Astrocyte (in vitro differentiated cells and primary cell): ENCODE measurements at regions not wholly inside any gene's neighbourhood (a gene's known extent, or its start where the extent isn't known, plus 50 kb on each side); places are given as distances from the start of the nearest gene placed in this dataset.

Experiments used
- EZH2 ChIP-seq: IDR thresholded peaks from 2 replicates; pipeline ENCODE4 v1.6.1; 2012; ENCODE audit warnings: mild to moderate bottlenecking, low read length, inconsistent platforms; ENCODE audit not compliant: insufficient read depth
- TF ChIP-seq, protein P1 (sequence below): IDR thresholded peaks from 2 replicates; pipeline ENCODE4 v1.5.1; 2011; ENCODE audit warnings: low read depth, mild to moderate bottlenecking, inconsistent platforms, low read length, moderate library complexity; ENCODE audit not compliant: insufficient read depth

- TF ChIP-seq, protein P1, sequence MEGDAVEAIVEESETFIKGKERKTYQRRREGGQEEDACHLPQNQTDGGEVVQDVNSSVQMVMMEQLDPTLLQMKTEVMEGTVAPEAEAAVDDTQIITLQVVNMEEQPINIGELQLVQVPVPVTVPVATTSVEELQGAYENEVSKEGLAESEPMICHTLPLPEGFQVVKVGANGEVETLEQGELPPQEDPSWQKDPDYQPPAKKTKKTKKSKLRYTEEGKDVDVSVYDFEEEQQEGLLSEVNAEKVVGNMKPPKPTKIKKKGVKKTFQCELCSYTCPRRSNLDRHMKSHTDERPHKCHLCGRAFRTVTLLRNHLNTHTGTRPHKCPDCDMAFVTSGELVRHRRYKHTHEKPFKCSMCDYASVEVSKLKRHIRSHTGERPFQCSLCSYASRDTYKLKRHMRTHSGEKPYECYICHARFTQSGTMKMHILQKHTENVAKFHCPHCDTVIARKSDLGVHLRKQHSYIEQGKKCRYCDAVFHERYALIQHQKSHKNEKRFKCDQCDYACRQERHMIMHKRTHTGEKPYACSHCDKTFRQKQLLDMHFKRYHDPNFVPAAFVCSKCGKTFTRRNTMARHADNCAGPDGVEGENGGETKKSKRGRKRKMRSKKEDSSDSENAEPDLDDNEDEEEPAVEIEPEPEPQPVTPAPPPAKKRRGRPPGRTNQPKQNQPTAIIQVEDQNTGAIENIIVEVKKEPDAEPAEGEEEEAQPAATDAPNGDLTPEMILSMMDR = no peak
- no peak for TF ChIP-seq EZH2
Measured at GRCh38 chr5:172573986-172574870, 66.8 kb upstream of the NEURL1B start.
